ENCODE measurements at regions not wholly inside any gene's neighbourhood (a gene's known extent, or its start where the extent isn't known, plus 50 kb on each side); places are given as distances from the start of the nearest gene placed in this dataset.

GRCh38 chr2:103977241-103977640, 876.7 kb upstream of the POU3F3 start:
- Histone ChIP-seq H3K79me2 (replicated peaks; ENCODE audit: insufficient read depth) (no peaks in the 10 kb centered on the region), H3K27ac (ENCODE audit: low read depth) (no peak overlapping the region), H3K9me2 (ENCODE audit: insufficient read depth) (no peaks in the 10 kb centered on the region), H3K4me1 (ENCODE audit: insufficient read depth) (no peaks in the 10 kb centered on the region), H2AFZ (no peak overlapping the region), H3K36me3 (ENCODE audit: insufficient read depth) (no peaks in the 10 kb centered on the region), H4K20me1 (replicated peaks; ENCODE audit: insufficient read depth) (no peaks in the 10 kb centered on the region), H3F3A (replicated peaks; ENCODE audit: low read depth) (no peaks in the 10 kb centered on the region), H3K4me3 (no peak overlapping the region), H3K4me2 (no peak overlapping the region), H3K27me3 (ENCODE audit: insufficient read depth) (no peaks in the 10 kb centered on the region)
- no peaks in the 10 kb centered on the region for H3K27me3 Mint-ChIP-seq (ENCODE audit: insufficient read depth, low read depth, poor library complexity)
- no peaks in the 10 kb centered on the region for H3K36me3 Mint-ChIP-seq (ENCODE audit: low read depth)
- TF ChIP-seq STAT1 (IDR thresholded peaks at IDR 0.05; ENCODE audit: unreplicated experiment) (no peak), EZH2phosphoT487 (IDR thresholded peaks at IDR 0.05; ENCODE audit: unreplicated experiment) (no peak), NANOG (IDR thresholded peaks at IDR 0.05; ENCODE audit: borderline replicate concordance) (no peak), CTCF (conservative IDR thresholded peaks at IDR 0.05; ENCODE audit: low read depth in 2 of 2) (no peak), ZNF462 (CRISPR knock-in tag; IDR thresholded peaks at IDR 0.05) (no peak), ZNF114 (CRISPR knock-in tag; IDR thresholded peaks at IDR 0.05) (no peak), REST (IDR thresholded peaks at IDR 0.05; ENCODE audit: unreplicated experiment) (no peak), POLR2AphosphoS5 (IDR thresholded peaks at IDR 0.05; ENCODE audit: low read depth) (no peak), ETS1 (IDR thresholded peaks at IDR 0.05) (no peak), JUNB (IDR thresholded peaks at IDR 0.05; ENCODE audit: unreplicated experiment) (no peak), ZNF331 (CRISPR knock-in tag; IDR thresholded peaks at IDR 0.05; ENCODE audit: low read depth) (no peak), CREB1 (CRISPR knock-in tag; IDR thresholded peaks at IDR 0.05; ENCODE audit: low read depth) (no peak), EZH2 (IDR thresholded peaks at IDR 0.05; ENCODE audit: low read depth, unreplicated experiment) (no peak)
- DNase-seq (ENCODE audit: low spot score), result no peak
- H3K9me3 Mint-ChIP-seq, result no peaks in the 10 kb centered on the region
- no peak for ATAC-seq
- no peak overlapping the region for H3K4me3 Mint-ChIP-seq
- no peak overlapping the region for H3K27ac Mint-ChIP-seq
- peaks cover 12% of the 10 kb centered on the region; the same call in 2 of the 3 replicates for H3K4me1 Mint-ChIP-seq
